CMK (cell line): ENCODE measurements at regions not wholly inside any gene's neighbourhood (a gene's known extent, or its start where the extent isn't known, plus 50 kb on each side); places are given as distances from the start of the nearest gene placed in this dataset.
"Not testable (repeated sequence)": the region's sequence is repeated elsewhere in the genome, so short reads cannot be mapped to it uniquely, and the experiment has no call there.

ENCODE experiments used
- DNase-seq: peaks from one replicate; pipeline ENCODE4 v3.0.0-alpha.2; 2010; ENCODE audit warnings: low read depth

DNA sequence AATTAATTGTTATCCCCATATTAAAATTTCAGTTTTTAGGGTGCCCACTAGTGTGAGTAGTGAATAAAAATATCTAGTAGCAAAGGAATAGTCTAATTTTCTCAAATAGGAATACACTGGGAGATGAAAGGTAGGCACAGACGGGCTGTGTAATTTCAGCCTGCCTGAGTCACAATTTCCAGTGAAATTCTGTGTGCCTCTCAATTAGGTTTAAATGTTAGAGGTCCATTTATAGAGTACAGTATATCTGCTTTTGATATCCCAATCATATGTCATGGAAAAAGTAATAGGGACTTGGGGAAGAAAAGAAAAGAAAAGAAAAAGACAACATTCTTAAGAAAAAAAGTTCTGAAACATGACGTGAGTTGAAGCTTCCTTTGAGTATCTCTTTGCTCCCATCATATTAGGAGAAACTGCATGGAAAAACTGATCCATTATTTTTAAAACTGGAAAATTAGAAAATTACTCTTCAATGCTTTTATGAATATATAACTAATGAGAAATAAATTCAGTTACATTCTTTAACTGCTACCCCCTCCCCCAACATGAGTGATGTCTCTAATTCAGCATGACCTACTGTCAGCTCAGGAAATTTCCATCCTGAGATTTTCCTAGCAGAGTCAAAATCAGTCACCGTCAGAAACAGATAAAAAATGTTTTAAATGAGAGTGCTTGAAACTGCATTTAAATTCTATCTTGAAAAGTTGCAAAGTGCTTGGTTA, 473.8 kb upstream of the HSF2 start:
- DNase-seq, result no peak

DNA sequence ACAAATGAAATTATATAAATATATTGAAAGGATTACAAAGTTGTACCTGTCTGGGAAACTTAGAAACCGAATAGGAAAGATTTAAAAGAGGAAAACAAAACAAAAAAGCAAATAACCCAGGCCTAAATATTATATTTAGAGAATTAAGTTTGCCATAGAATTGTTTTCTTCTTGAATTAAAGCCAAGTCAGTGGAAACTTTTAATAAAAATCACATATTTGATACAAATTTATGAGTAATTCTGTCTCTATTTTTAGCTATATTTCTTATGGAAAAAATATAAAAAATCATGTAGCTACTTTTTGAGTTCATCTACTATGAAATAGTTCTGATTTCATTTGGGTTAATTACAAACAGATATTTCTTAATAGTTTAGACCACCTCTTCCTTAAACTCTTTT, 470.2 kb upstream of the HSF2 start:
- no peak for DNase-seq

DNA sequence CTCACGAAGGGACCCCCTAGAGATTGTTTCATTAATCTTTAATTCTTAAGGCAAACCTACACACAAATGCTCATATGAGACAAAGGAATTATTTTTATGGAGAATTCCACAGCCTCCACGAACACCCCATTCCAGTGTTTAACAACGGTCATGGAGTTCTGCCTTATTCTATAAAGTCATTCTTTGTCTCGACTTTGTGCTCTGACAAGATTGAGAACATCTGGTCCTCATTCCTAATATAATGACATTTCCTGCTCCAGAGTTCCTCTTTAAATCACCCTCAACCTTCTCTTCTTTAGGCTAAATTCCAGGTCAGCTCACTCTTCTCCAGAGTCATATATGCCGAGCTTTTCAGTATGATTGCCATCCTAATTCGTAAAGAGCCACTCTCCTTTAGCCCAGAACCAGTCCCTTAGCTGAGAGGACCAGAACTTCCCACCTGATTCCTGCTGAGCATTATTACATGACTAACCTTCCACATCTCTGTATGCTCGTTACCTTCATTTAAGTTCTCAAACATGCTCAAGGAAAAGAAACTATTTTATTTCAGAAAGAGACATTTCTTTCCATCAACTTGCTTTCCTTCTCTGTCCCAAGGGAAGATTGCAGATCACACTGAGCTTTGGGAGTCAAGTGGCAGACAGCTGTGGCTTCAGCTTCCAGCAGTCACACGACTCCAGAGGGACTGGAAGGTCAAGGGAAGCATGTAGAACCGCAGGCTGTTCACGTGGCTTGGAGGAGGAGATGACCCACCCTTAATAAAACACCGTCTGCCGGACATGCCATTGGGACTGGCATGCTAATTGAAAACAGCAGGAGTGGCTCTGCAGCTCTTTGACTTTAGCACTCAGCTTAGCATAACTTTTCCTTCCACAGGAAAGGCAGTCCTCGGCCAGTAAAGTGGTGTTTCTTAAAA, 467.1 kb upstream of the HSF2 start:
- DNase-seq, result no peak

DNA sequence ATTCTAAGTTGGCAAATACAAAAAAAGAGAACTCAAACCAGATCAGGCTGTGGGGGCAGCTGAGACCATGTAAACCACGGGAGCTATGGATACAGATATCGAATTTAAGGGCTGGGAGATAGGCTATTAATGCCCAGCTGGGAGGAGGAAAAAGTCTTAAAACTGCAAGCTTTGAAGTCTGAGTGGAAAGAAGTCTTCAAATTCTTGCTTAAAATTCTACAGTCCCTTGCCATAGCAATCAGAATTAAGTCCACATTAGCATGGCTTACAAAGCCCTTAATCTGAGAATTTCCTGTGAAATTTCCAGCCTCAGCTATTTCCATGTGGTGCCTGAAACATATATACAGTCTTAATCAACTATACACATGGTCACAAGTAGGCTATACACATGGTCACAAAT, 465.0 kb upstream of the HSF2 start:
- DNase-seq, result no peak

DNA sequence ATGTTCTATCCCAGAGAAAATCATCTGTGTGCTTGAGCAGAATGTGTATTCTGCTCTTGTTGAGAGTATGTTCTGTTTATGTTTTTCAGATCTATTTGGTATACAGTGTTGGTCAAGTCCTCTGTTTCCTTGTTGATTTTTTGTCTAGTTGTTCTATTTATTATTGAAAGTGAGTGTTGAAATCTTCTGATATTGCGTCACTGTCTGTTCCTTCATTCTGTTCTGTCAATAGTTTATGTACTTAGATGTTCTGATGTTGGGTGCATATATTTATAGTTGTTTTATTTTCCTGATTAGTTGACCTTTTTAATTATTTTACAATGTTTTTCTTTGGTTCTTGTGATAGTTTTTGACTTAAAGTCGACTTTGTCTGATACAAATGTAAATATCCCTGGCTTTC, 458.7 kb upstream of the HSF2 start:
- DNase-seq, result no peak

DNA sequence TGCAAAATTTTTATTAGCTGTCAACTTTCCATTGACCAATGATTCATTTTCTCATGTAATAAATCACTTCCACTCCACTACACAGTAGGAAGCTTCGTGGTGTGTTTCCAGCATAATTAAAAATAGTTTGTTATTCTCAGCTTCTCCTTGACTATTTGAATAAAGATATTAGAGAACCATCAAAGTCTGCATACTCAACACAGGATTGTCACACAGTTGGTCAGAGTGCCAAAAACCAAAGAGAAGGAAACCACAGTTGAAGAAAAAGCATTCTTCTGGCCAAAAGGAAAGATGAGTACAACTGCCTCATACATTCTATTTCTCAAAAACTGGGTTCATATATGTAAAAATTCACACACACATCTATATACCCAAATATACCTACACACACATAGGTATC, 455.1 kb upstream of the HSF2 start:
- DNase-seq, result no peak

DNA sequence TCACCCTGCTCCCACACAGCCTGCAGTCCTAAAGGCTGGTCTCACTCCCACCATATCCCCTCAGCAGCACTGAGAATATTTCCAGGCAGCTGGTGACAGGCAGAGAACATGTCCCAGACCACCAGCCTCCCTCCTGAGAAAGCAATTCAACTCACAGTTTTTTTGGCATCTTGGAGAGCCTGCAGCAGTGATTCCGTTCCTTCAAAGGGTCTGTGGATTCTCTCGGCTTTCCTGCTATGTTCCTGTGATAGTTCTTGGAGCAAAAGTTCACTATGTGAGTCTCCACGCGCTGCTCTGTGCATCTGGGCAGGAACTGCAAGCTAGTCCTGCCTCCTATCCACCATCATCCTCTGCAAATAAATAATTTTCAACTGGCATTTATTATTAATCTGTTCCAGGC, 448.3 kb upstream of the HSF2 start:
- DNase-seq, result no peak

DNA sequence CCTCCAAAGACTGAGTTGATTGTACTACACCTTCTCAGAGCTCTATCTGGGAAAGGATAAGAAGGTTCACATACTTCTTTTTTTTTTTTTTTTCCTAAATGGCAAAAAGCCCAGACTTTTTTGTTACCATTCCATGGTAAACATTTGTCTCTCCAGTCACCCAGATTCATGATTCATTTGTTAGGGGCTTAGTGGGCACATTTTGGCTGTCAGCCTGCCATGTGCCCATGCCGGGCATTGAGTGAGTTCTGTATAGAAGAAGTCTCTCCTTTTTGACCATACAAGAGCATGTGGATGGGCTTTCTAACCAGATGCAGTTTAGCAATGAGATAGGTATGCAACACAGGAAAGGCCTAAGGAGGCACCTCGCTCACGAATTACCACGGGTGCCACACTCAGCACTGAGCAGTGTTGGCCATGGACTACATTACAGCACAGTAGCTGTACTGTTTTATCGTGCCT, 447.5 kb upstream of the HSF2 start:
- no peak for DNase-seq

DNA sequence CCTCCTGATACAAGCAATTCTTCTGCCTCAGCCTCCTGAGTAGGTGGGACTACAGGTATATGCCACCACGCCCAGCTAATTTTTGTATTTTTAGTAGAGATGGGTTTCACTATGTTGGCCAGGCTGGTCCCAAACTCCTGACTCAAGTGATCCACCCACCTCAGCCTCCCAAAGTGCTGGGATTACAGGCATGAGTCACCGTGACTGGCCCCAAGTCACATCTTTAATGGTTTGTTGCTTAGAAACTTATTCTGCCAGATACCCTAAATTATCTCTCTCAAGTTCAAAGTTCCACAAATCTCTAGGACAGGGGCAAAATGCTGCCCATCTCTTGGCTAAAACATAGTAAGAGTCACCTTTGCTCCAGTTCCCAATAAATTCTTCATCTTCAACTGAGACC, 444.1 kb upstream of the HSF2 start:
- not testable (repeated sequence) for DNase-seq

DNA sequence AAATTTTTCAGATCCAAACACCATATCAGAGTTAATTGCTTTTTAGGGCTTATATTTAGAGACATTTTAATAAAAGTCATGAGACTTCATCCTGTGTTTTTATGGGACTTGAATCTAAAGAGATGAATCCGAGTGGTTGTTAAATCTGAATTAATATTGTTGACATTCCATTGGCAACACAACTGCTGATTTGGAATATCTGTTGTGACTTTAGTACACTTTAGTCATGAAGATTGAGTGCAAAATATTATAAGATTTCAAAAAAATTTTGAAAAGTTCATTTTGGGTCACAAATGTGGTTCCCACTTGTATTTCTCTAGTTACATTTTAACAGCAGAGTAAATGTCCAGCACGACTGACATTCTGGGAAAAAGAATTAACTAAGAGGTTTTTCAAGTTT, 442.7 kb upstream of the HSF2 start:
- DNase-seq, result no peak

DNA sequence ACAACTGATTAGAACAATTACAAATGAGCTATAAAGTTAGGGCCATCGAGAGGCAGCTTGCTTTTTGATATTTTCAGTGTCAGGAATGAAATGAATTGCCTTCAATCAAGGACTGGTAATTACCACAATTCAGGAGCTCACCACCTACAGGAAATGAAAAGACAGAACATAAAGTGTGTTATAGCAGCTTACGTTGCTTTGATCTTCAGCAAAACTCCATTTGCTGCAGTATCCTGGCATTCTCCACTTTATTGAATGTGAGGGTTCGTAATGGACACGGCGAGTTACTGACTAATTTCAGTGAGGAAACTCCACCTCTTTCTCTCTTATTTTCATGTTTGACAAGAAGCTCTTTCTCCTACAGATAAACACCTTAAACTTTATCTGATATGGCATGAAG, 440.0 kb upstream of the HSF2 start:
- no peak for DNase-seq

DNA sequence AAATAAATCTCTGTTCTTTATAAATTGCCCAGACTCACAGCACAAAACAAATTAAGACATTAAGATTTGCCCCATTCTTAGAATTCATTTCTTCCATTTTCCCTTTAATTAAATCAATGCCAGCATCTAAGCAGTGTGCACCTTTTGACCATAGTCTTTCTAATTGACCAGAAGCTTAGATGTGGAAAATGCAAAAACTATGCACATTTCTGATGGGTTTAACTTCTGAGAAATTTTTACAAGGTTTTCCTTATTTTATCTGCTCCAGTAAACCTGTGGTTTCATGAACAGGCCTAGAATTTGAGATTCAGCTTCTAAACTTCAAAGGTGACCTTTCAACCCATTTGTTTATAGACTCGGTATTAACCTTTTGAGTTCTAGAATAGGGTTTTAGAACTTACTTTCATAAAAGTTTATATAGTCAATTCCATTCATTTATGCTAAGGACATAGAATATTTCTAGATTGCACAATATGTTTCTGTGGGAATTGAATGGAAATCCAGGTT, 437.8 kb upstream of the HSF2 start:
- DNase-seq, result no peak

DNA sequence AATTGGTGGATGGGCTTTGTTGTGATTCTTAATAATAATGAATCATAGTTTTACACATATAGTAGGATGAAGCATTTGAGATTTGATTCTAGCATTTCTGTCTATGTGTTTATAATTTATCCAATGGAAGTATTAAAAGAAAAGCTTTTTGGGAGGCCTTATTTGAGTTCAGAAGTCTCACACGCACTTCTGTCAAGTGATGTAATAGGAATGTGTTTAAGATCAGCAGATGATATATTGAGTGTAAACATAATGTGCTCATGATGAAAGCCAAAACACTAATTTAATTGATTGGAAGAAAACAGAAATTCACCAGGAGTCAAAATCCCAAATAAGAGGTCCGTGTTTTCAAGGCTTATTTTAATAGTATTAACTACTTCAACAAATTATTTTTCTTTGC, 435.6 kb upstream of the HSF2 start:
- no peak for DNase-seq

DNA sequence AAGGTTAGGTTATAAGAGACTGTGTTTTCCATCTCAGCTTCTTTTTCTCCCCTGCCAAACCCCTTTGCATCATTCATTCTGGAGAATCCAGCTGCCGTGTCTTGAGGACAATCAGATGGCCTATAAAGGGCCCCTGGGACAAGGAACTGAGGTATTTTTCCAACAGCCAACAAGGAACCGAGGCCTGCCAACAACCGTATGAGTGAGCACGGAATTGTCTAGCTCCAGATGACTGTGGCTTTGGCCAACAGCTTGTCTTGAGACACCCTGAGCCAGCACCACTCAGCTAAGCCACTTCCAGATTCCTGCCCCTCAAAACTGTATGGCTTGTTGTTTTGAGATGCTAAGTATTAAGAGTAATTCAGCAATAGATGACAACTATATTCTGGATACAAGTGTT, 433.7 kb upstream of the HSF2 start:
- no peak for DNase-seq

DNA sequence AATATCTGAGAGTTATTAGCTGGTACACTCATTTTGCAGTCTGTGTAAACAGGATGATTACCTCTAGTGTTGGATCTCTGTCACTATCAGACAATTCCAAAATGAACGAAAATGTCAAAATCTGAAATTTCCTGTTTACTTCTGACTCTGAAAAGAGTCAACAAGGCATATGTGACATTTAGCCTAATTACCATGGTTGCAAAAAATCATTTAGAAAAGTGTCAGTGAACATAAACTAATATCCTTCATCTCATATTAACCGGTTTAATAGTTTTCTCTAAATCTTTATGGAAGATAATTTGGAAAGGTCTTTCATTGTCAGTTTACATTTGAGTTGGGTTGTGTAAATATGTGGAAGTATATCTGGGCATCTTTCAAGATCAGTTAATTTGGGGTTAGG, 431.8 kb upstream of the HSF2 start:
- no peak for DNase-seq

DNA sequence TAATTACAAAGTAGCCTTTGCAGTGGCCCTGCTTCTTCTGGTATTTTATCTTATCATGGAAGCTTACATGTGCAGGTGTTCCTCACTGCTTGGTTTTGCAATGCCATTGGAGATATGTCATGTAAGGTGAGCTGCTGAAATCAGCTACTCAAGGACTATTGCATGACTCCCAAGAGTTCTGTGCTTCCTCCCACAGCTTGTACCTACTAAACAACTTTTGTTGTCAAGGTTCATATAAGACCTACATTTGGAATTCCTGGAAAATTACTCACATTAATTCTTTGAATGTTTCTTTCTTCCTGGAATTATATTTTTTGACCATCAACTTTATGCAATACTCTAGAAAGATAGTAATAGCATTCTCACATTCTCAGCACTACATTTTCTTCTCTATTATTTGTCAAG, 427.5 kb upstream of the HSF2 start:
- DNase-seq, result no peak

DNA sequence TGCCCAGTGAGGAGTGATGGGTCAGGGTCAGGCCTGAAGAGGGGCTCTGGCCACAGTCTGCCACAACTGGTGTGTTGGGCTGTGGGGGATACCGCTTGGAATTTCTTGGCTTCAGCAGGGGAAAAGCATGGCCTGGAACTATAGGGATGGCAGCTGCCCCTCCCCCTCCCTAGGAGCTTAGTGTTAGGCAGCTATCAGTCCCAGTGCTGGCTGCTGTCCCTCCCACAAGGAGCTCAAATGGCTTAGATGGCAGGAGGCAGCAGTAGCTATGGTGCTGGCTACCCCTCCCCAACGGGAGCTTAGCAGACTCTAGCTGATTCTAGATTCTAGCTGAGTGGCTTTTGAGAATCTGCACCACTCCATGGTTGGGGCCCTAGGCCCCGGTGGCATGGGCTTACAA, 414.5 kb upstream of the HSF2 start:
- DNase-seq, result no peak

DNA sequence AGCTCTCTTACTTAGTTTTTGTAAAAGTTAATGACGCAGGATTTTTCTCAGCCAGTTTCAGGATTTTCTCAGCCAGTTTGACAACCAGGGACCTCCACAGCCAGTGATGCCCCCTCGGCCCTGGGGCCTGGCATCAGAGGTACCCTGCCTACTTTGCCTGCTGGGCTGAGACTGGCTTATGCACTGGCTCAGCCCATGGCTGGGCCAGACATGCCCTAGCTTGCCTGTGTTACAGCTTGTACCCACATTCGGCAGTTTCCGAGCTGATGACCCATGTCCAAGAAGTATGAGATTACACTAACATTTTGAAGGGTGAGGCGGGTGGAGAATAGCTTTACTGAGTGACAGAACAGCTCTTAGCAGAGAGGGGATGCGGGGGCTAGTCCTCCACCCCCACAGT, 406.1 kb upstream of the HSF2 start:
- DNase-seq, result no peak

DNA sequence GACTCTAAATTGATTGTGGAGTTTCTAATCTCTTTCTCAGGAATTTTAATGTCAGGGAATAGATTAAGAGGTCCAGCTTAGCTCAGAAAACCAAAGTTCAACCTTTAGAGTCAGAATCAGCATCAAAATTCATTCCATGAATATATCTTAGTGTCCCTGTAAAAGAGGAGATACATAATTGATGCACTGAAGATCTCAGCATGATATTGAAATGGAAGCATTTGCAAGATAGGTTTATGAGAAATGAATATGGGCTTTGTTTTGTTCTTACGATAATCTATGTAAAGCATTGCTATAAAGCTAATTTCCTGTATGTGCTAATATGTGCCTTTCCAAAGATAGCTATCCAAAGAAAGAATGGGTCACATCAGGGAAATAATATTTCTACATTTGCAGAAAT, 404.5 kb upstream of the HSF2 start:
- no peak for DNase-seq

DNA sequence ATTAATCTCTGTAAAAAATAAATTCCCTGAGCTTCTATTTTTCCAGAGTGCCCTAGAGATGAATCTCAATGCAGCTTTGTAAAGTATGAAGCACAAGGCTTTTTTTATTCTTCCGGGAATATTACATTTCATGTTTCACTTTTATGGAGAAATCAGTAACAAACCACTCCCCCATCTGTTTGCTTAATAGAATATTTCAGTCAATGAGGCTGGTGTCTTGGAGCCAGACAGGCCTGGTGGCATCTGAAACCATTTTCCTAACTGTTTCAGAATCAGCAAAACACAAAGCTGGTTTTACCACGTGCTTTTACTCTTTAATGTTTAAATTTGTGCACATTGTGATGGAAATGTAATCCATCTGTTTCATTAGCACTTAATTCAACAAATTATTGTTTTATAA, 400.8 kb upstream of the HSF2 start:
- no peak for DNase-seq

DNA sequence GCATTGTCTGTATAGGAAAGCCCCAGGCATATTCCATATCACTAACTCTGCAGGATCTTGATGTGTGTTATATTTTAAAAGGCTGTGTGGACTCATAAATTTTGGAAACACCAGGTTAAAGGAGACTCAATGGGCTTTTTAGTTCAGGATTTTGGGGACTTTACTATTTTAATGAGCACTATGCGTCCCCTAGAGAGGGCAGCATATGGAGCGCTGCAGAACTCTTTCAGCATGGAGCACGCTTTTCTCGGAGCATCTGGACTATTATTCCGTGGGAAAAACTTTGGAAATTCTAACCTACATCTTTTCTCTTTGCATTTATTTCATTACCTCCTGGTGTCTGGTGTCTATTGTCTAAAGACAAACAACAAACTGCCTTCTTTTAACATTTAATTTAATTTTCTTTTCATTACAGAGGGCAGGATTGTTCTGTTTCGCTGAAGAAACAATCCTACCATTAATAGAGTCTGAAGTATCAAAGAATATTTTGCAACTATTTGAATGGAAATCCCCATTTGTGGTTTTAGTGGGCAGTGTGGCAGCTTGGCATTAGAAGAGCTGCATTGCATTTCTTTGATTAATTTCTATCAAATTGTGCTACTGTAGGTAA, 399.9 kb upstream of the HSF2 start:
- no peak for DNase-seq

DNA sequence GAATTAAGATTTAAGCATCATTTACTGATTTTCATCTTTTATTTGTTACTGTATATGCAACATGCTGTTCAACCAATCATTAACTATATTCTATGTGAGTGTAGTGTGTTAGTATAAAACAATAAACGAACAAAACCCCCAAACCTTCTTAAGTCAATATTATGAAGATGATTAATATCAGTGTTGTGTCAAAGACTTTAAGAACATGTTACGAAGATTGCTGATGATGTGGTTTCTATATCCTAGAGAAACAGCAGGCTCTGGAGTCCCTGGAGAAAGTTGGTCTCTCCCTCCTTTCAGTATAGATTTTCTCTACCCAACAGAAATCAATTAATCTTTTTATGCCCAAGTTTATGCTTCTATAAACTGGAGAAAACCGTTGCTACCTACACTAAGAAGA, 393.8 kb upstream of the HSF2 start:
- DNase-seq, result no peak

DNA sequence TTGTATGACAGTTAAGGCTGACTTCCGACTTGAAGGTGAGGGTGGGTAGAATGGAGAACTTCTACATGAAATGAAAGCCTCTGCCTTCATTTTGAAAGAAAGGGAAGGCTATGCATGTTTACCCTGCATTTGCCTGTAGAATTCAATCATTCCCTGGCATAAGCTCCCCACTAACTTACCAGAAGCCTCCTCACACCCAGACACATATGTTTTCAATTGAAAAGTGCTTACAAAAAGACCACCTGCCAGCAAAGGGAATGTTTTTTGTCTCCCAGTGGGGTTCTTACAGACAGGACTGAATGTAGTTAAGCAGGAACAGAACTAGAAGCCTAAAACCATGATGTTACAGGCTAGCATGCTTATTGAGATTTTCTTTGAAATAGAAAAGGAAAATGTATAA, 392.1 kb upstream of the HSF2 start:
- no peak for DNase-seq
